ENCODE measurements at regions not wholly inside any gene's neighbourhood (a gene's known extent, or its start where the extent isn't known, plus 50 kb on each side); places are given as distances from the start of the nearest gene placed in this dataset.

DNA sequence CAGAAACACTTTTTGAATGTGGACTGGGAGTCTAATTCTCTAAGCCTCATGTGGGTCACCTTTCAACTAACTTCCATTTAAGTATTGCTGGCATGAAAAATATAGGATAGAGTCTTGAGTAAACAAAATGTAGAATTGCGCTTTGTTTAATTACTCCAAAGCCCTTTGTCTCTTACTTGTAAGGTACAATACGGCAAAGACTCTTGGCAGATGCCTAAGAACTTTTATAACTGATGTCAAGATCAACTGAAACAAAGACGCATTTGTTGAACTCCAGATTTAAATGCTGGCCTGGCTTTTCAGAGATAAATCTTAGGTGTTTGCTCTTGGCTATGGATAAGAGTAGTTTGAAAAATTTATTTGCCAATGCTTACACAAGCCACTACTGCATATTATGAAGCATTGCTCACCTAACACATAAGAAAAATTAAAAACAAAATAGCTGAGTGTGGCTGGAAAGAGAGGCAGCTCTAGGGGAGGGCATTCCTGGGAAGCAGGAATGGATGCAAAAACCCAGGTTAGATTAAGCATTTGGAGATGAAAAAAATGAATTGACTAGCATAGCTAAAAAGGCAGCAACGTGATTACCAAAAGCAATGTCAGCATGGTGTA, 107.3 kb upstream of the STARD13 start:
- CTCF ChIA-PET: no interaction called here
- H3K9ac ChIP-seq (ENCODE audit: control insufficient read depth, insufficient read depth, low read length): no peak overlapping the region
- no peak for ATAC-seq
- H4K20me1 ChIP-seq (ENCODE audit: control insufficient read depth, insufficient read depth): no peaks in the 10 kb centered on the region
- no TSS peak for BruUV-seq (replicated peaks)
- SMC1A ChIA-PET (ENCODE audit: uncharacterized antibody, unreplicated experiment): no interaction called here
- no peaks in the 10 kb centered on the region for H3K27me3 ChIP-seq (replicated peaks in 1 of 2; ENCODE audit: control insufficient read depth in 2 of 2, insufficient read depth in 2 of 2, low read length in 1 of 2)
- no peak overlapping the region for H3K27ac ChIP-seq (ENCODE audit: control insufficient read depth, insufficient read depth)
- no peak overlapping the region for H3K4me3 ChIP-seq
- no peak overlapping the region for H2AFZ ChIP-seq (ENCODE audit: control insufficient read depth, low read depth, low read length)
- in situ Hi-C loops (cut with MboI) (no loop called here), intact Hi-C loops (cut with micrococcal nuclease; ENCODE audit: unreplicated experiment) (no loop called here)
- no peaks in the 10 kb centered on the region for H3K4me1 ChIP-seq (ENCODE audit: control insufficient read depth, insufficient read depth, low read length)
- H3K4me2 ChIP-seq (ENCODE audit: control insufficient read depth, insufficient read depth): no peak overlapping the region
- POLR2A ChIA-PET: no interaction called here
- no peaks in the 10 kb centered on the region for H3K36me3 ChIP-seq (ENCODE audit: control insufficient read depth in 2 of 2, insufficient read depth in 2 of 2, low read length in 1 of 2)
- TF ChIP-seq, protein P1, sequence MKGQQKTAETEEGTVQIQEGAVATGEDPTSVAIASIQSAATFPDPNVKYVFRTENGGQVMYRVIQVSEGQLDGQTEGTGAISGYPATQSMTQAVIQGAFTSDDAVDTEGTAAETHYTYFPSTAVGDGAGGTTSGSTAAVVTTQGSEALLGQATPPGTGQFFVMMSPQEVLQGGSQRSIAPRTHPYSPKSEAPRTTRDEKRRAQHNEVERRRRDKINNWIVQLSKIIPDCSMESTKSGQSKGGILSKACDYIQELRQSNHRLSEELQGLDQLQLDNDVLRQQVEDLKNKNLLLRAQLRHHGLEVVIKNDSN (IDR thresholded peaks at IDR 0.05; ENCODE audit: borderline replicate concordance, extremely low read length, insufficient read depth, low read depth, low read length): no peak
- no peak for TF ChIP-seq TCF12 (IDR thresholded peaks at IDR 0.05; ENCODE audit: low read depth, low read length)
- 50% methylated on average over 4 of the region's 4 CpGs for WGBS (ENCODE audit: insufficient coverage, insufficient replicate concordance, low lambda C conversion rate, missing lambda C conversion rate)
- no peak for DNase-seq (ENCODE audit: low read depth, low spot score)
- RAD21 ChIA-PET (ENCODE audit: unreplicated experiment): no interaction called here
- no peaks in the 10 kb centered on the region for H3K79me2 ChIP-seq (ENCODE audit: control insufficient read depth, insufficient read depth, low read length)
- no peak for FAIRE-seq
- H3K9me3 ChIP-seq (replicated peaks; ENCODE audit: control insufficient read depth, insufficient read depth, low read length): no peaks in the 10 kb centered on the region

DNA sequence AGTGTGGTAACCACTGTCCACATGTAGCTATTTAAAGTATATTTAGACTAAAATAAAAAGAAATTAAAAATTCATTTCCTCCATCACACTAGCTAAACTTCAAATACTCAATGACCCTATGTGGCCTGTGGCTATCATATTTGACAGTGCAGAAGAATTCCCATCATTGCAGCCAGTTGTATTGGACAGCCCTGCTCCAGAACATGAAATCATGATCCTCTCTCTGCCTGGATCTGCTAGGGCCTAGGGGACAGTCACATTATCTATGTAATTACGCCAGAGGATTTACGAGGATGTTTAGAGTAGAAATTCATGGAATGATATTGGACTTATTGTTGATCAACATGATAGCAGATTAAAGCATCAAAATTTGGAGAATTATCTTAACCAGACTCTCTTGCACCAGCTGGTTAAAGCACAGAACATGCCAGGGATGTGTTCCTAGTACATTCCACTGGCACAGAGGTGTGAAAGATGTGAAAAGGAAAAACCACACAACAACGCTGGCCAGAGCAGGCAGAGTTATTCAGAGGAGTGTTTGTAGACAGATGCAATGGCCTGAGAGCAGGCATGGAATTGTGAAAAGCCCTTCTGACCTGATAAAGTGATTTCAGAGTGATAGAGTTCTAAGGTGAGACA, 108.9 kb upstream of the STARD13 start:
- H3K27ac ChIP-seq (ENCODE audit: control insufficient read depth, insufficient read depth): no peak overlapping the region
- DNase-seq (ENCODE audit: low read depth, low spot score) (no peak), FAIRE-seq (no peak), ATAC-seq (no peak)
- intact Hi-C loops (cut with micrococcal nuclease; ENCODE audit: unreplicated experiment): no loop called here
- RAD21 ChIA-PET (ENCODE audit: unreplicated experiment): no interaction called here
- H3K79me2 ChIP-seq (ENCODE audit: control insufficient read depth, insufficient read depth, low read length): no peaks in the 10 kb centered on the region
- CTCF ChIA-PET: interaction anchor here (1.0 kb wide), 1 partner anchor 8 kb away, joined by 4 read pairs; no protein-coding TSS in a partner anchor
- SMC1A ChIA-PET (ENCODE audit: uncharacterized antibody, unreplicated experiment): no interaction called here
- no peaks in the 10 kb centered on the region for H3K27me3 ChIP-seq (replicated peaks in 1 of 2; ENCODE audit: control insufficient read depth in 2 of 2, insufficient read depth in 2 of 2, low read length in 1 of 2)
- no TSS peak for BruUV-seq (replicated peaks)
- no peak overlapping the region for H2AFZ ChIP-seq (ENCODE audit: control insufficient read depth, low read depth, low read length)
- no peaks in the 10 kb centered on the region for H4K20me1 ChIP-seq (ENCODE audit: control insufficient read depth, insufficient read depth)
- no peak overlapping the region for H3K4me3 ChIP-seq
- in situ Hi-C loops (cut with MboI): no loop called here
- H3K9me3 ChIP-seq (replicated peaks; ENCODE audit: control insufficient read depth, insufficient read depth, low read length): no peaks in the 10 kb centered on the region
- 68% methylated on average over 3 of the region's 3 CpGs for WGBS (ENCODE audit: insufficient coverage, insufficient replicate concordance, low lambda C conversion rate, missing lambda C conversion rate)
- TF ChIP-seq PML (IDR thresholded peaks at IDR 0.05; ENCODE audit: low read length) (no peak), RFX5 (IDR thresholded peaks at IDR 0.05; ENCODE audit: low read depth, low read length) (no peak), SIN3A (IDR thresholded peaks at IDR 0.05; ENCODE audit: low read depth, low read length) (no peak), ZNF217 (IDR thresholded peaks at IDR 0.05) (no peak), RB1 (IDR thresholded peaks at IDR 0.05; ENCODE audit: borderline replicate concordance) (no peak), SRF (IDR thresholded peaks at IDR 0.05; ENCODE audit: low read depth in 2 of 2, low read length in 2 of 2) (no peak), STAT3 (IDR thresholded peaks at IDR 0.05; ENCODE audit: low read depth, low read length) (no peak), RELA (IDR thresholded peaks at IDR 0.05; ENCODE audit: borderline replicate concordance, partially characterized antibody) (no peak), IKZF1 (conservative IDR thresholded peaks at IDR 0.05) (no peak), POLR2AphosphoS2 (IDR thresholded peaks at IDR 0.05; ENCODE audit: low read depth, low read length) (no peak), ZSCAN29 (IDR thresholded peaks at IDR 0.05) (no peak), CREM (IDR thresholded peaks at IDR 0.05; ENCODE audit: low read depth) (no peak), YY1 (IDR thresholded peaks at IDR 0.05; ENCODE audit: low read depth, low read length) (no peak), TCF3 (IDR thresholded peaks at IDR 0.05; ENCODE audit: borderline replicate concordance, insufficient read depth, low read depth, low read length) (no peak)
- TF ChIP-seq, protein P2, sequence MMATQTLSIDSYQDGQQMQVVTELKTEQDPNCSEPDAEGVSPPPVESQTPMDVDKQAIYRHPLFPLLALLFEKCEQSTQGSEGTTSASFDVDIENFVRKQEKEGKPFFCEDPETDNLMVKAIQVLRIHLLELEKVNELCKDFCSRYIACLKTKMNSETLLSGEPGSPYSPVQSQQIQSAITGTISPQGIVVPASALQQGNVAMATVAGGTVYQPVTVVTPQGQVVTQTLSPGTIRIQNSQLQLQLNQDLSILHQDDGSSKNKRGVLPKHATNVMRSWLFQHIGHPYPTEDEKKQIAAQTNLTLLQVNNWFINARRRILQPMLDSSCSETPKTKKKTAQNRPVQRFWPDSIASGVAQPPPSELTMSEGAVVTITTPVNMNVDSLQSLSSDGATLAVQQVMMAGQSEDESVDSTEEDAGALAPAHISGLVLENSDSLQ (IDR thresholded peaks at IDR 0.05): no peak
- no peaks in the 10 kb centered on the region for H3K4me1 ChIP-seq (ENCODE audit: control insufficient read depth, insufficient read depth, low read length)
- POLR2A ChIA-PET: no interaction called here
- no peaks in the 10 kb centered on the region for H3K36me3 ChIP-seq (ENCODE audit: control insufficient read depth in 2 of 2, insufficient read depth in 2 of 2, low read length in 1 of 2)
- H3K9ac ChIP-seq (ENCODE audit: control insufficient read depth, insufficient read depth, low read length): no peak overlapping the region
- H3K4me2 ChIP-seq (ENCODE audit: control insufficient read depth, insufficient read depth): no peak overlapping the region

Data from GM12878 (cell line).